ENCODE measurements at regions not wholly inside any gene's neighbourhood (a gene's known extent, or its start where the extent isn't known, plus 50 kb on each side); places are given as distances from the start of the nearest gene placed in this dataset.

DNA sequence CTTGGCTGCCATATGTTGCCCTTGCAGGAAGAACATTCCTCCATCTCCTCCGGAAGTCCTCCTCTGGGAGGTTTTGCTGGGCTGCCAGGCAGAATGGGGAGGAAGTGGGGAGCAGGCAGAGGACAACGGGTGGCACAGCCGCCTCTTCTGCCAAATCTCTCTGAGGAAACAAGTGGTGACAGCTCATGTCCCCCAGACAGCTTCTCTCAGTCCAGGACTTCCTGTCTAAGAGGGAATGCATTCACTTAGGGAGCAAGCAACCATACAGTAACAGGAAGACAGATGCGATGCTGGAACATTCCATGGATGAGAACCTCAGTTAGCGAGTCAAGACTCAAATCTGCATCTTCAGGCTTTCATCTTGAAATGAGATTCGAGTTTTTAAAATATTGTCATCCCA, 701.0 kb downstream of the SEMA5A start:
- Mint-ChIP-seq H3K4me3 (no peak overlapping the region), H3K27ac (no peak overlapping the region), H3K27me3 (no peaks in the 10 kb centered on the region), H3K36me3 (ENCODE audit: low read depth) (no peaks in the 10 kb centered on the region), H3K4me1 (ENCODE audit: low read depth) (no peaks in the 10 kb centered on the region), H3K9me3 (peaks cover 9% of the 10 kb centered on the region)
- Histone ChIP-seq H3K27ac (ENCODE audit: low read depth in 1 of 2, low read length in 2 of 2) (no peak overlapping the region), H3K27me3 (ENCODE audit: control insufficient read depth in 1 of 2, insufficient read depth in 2 of 2, low read length in 2 of 2) (no peaks in the 10 kb centered on the region), H3K36me3 (ENCODE audit: insufficient read depth, low read length) (no peaks in the 10 kb centered on the region), H3K9me3 (ENCODE audit: control insufficient read depth in 1 of 2, insufficient read depth in 1 of 2, low read length in 2 of 2) (peaks cover 0 to 26% of the 10 kb centered on the region in 2 experiments), H3K4me3 (ENCODE audit: low read length) (no peak overlapping the region), H3K4me1 (ENCODE audit: insufficient read depth, low read length) (no peaks in the 10 kb centered on the region)
- ATAC-seq (ENCODE audit: poor library complexity) (no peak), DNase-seq (no peak)
- ChIA-PET POLR2A (no interaction called here), CTCF (no interaction called here)
- no peak for TF ChIP-seq CTCF (IDR thresholded peaks at IDR 0.05)
- intact Hi-C loops (cut with DNase I, micrococcal nuclease) = no loop called here

GRCh38 chr5:8845296-8845695, 700.6 kb downstream of the SEMA5A start:
- Histone ChIP-seq H3K27me3 (ENCODE audit: control insufficient read depth in 1 of 2, insufficient read depth in 2 of 2, low read length in 2 of 2) (no peaks in the 10 kb centered on the region), H3K36me3 (ENCODE audit: insufficient read depth, low read length) (no peaks in the 10 kb centered on the region), H3K4me3 (ENCODE audit: low read length) (no peak overlapping the region), H3K4me1 (ENCODE audit: insufficient read depth, low read length) (no peaks in the 10 kb centered on the region), H3K9me3 (ENCODE audit: control insufficient read depth in 1 of 2, insufficient read depth in 1 of 2, low read length in 2 of 2) (peaks cover 0 to 22% of the 10 kb centered on the region in 2 experiments), H3K27ac (ENCODE audit: low read depth in 1 of 2, low read length in 2 of 2) (no peak overlapping the region)
- DNase-seq (no peak), ATAC-seq (ENCODE audit: poor library complexity) (no peak)
- H3K27ac Mint-ChIP-seq = no peak overlapping the region
- CTCF ChIA-PET = no interaction called here
- intact Hi-C loops (cut with DNase I, micrococcal nuclease) = no loop called here
- POLR2A ChIA-PET = no interaction called here
- no peaks in the 10 kb centered on the region for H3K4me1 Mint-ChIP-seq (ENCODE audit: low read depth)
- no peak for TF ChIP-seq CTCF (IDR thresholded peaks at IDR 0.05)
- no peak overlapping the region for H3K4me3 Mint-ChIP-seq
- peaks cover 9% of the 10 kb centered on the region for H3K9me3 Mint-ChIP-seq
- H3K36me3 Mint-ChIP-seq (ENCODE audit: low read depth) = no peaks in the 10 kb centered on the region
- H3K27me3 Mint-ChIP-seq = no peaks in the 10 kb centered on the region

DNA sequence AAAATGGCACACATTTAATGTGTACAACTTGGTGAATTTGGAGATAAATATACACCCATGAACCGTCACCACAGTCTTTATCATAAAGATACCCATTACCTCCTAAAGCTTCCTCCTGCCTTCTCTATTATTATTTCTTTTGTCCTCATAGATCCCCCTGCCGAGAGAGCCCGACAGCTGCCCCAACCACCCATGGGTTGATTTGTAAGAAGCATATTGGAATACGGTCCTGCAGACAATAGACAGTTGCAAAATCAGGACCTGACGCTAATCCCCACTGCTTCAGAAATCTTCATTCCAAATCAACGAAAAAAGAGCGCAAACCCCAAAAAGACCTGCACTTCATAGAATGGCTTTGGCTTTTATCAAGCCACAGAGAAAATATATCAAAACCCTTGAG, 697.5 kb downstream of the SEMA5A start:
- intact Hi-C loops (cut with DNase I, micrococcal nuclease) = no loop called here
- no peak overlapping the region for H3K27ac ChIP-seq (ENCODE audit: low read depth in 1 of 2, low read length in 2 of 2)
- no peak overlapping the region for H3K27ac Mint-ChIP-seq
- no peaks in the 10 kb centered on the region for H3K27me3 ChIP-seq (ENCODE audit: control insufficient read depth in 1 of 2, insufficient read depth in 2 of 2, low read length in 2 of 2)
- no peaks in the 10 kb centered on the region for H3K27me3 Mint-ChIP-seq
- ATAC-seq (ENCODE audit: poor library complexity) (no peak), DNase-seq (no peak)
- POLR2A ChIA-PET = no interaction called here
- no peak overlapping the region for H3K4me3 Mint-ChIP-seq
- CTCF ChIA-PET = no interaction called here
- no peaks in the 10 kb centered on the region for H3K36me3 ChIP-seq (ENCODE audit: insufficient read depth, low read length)
- no peak for TF ChIP-seq CTCF (IDR thresholded peaks at IDR 0.05)
- H3K9me3 Mint-ChIP-seq = peaks cover 5% of the 10 kb centered on the region
- peaks cover 0 to 3% of the 10 kb centered on the region in 2 experiments for H3K9me3 ChIP-seq (ENCODE audit: control insufficient read depth in 1 of 2, insufficient read depth in 1 of 2, low read length in 2 of 2)
- H3K4me1 ChIP-seq (ENCODE audit: insufficient read depth, low read length) = no peaks in the 10 kb centered on the region
- H3K4me3 ChIP-seq (ENCODE audit: low read length) = no peak overlapping the region
- no peaks in the 10 kb centered on the region for H3K4me1 Mint-ChIP-seq (ENCODE audit: low read depth)
- H3K36me3 Mint-ChIP-seq (ENCODE audit: low read depth) = no peaks in the 10 kb centered on the region
